Right lobe of liver (tissue), 4 donors: ENCODE measurements at regions not wholly inside any gene's neighbourhood (a gene's known extent, or its start where the extent isn't known, plus 50 kb on each side); places are given as distances from the start of the nearest gene placed in this dataset.

Experiments used
- POLR2A ChIP-seq: fragments of 450-650 bp; IDR thresholded peaks from one replicate; pipeline ENCODE4 v1.6.1; 2017; ENCODE audit warnings: antibody characterized with exemption, mild to moderate bottlenecking
- TF ChIP-seq, protein P1 (sequence below), 4 donors: fragments of 200-600 bp in 3 of 4; fragments of 450-650 bp in 1 of 4; IDR thresholded peaks; one replicate each; pipeline versions ENCODE4 v1.5.1 to v1.8.0; 2016 to 2022; ENCODE audit warnings: antibody characterized with exemption in 4 of 4, mild to moderate bottlenecking in 2 of 4
- donor health status: DM: no; HTN: no; CAD: no.
- donor health status: DM: no; HTN: no; CAD: no.
- donor health status: DM: no; HTN: yes; CAD: no.

DNA sequence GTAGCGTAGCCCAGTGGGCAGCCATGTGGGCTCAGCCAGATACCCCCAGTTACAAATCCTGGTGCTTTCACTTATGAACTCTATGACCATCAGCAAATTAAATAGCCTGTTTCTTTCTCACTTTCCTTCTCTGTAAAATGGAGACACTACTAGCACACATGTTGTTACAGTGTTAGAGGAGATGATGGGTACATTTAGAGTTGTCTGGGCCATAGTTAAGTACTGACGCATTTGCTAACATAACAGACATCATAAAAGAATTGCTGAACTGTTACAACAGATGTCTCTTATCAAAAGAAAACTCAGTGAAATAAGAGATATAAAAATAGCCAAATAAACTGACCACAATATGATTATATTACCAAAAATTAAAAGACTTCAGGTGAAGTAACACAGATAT, 69.9 kb upstream of the DOK5 start:
- TF ChIP-seq, protein P1, sequence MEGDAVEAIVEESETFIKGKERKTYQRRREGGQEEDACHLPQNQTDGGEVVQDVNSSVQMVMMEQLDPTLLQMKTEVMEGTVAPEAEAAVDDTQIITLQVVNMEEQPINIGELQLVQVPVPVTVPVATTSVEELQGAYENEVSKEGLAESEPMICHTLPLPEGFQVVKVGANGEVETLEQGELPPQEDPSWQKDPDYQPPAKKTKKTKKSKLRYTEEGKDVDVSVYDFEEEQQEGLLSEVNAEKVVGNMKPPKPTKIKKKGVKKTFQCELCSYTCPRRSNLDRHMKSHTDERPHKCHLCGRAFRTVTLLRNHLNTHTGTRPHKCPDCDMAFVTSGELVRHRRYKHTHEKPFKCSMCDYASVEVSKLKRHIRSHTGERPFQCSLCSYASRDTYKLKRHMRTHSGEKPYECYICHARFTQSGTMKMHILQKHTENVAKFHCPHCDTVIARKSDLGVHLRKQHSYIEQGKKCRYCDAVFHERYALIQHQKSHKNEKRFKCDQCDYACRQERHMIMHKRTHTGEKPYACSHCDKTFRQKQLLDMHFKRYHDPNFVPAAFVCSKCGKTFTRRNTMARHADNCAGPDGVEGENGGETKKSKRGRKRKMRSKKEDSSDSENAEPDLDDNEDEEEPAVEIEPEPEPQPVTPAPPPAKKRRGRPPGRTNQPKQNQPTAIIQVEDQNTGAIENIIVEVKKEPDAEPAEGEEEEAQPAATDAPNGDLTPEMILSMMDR (IDR thresholded peaks at IDR 0.05), result no peak
- TF ChIP-seq POLR2A, result no peak
